GM19397 (cell line): ENCODE measurements at regions not wholly inside any gene's neighbourhood (a gene's known extent, or its start where the extent isn't known, plus 50 kb on each side); places are given as distances from the start of the nearest gene placed in this dataset.

Experiments
- ATAC-seq: cut with Tn5 transposase; IDR thresholded peaks from one replicate; pipeline ENCODE4 v1.9.1; 2021; ENCODE audit warnings: mild to moderate bottlenecking, moderate library complexity; ENCODE audit not compliant: unreplicated experiment

- ATAC-seq: no peak
Observed at GRCh38 chr2:71826826-71827523, 320.7 kb downstream of the CYP26B1 start.

GRCh38 chr2:71826299-71826698 lies 321.4 kb downstream of the CYP26B1 start:
- ATAC-seq: no peak

GRCh38 chr2:71824436-71824835 lies 323.2 kb downstream of the CYP26B1 start:
- ATAC-seq: no peak

- ATAC-seq: no peak
Observed at GRCh38 chr2:71823526-71823925, 324.1 kb downstream of the CYP26B1 start.

GRCh38 chr2:71822463-71822862 lies 325.2 kb downstream of the CYP26B1 start:
- no peak for ATAC-seq

GRCh38 chr2:71821856-71822255 lies 325.8 kb downstream of the CYP26B1 start:
- ATAC-seq: no peak

- ATAC-seq: no peak
Observed at GRCh38 chr2:71816815-71817214, 330.8 kb downstream of the CYP26B1 start.

- no peak for ATAC-seq
Observed at GRCh38 chr2:71815701-71816474, 331.8 kb downstream of the CYP26B1 start.

GRCh38 chr2:71814885-71815284 lies 332.8 kb downstream of the CYP26B1 start:
- ATAC-seq: no peak

- no peak for ATAC-seq
Observed at GRCh38 chr2:71813807-71814470, 333.7 kb downstream of the CYP26B1 start.

GRCh38 chr2:71813315-71813714 lies 334.3 kb downstream of the CYP26B1 start:
- no peak for ATAC-seq

GRCh38 chr2:71812736-71813135 lies 334.9 kb downstream of the CYP26B1 start:
- no peak for ATAC-seq

GRCh38 chr2:71811726-71812125 lies 335.9 kb downstream of the CYP26B1 start:
- ATAC-seq: no peak

- no peak for ATAC-seq
Observed at GRCh38 chr2:71811157-71811556, 336.5 kb downstream of the CYP26B1 start.

GRCh38 chr2:71807581-71808451 lies 339.8 kb downstream of the CYP26B1 start:
- ATAC-seq: no peak

- no peak for ATAC-seq
Observed at GRCh38 chr2:71806432-71806831, 341.2 kb downstream of the CYP26B1 start.

- ATAC-seq: no peak
Observed at GRCh38 chr2:71804281-71804751, 343.3 kb downstream of the CYP26B1 start.

GRCh38 chr2:71803398-71803797 lies 344.3 kb downstream of the CYP26B1 start:
- no peak for ATAC-seq

- no peak for ATAC-seq
Observed at GRCh38 chr2:71802556-71802955, 345.1 kb downstream of the CYP26B1 start.

GRCh38 chr2:71801969-71802368 lies 345.7 kb downstream of the CYP26B1 start:
- ATAC-seq: no peak

- ATAC-seq: no peak
Observed at GRCh38 chr2:71801556-71801955, 346.1 kb downstream of the CYP26B1 start.
